Breast epithelium (tissue), 3 donors: ENCODE measurements at regions not wholly inside any gene's neighbourhood (a gene's known extent, or its start where the extent isn't known, plus 50 kb on each side); places are given as distances from the start of the nearest gene placed in this dataset.

Source experiments
- POLR2A ChIP-seq: fragments of 450-650 bp; IDR thresholded peaks from one replicate; pipeline ENCODE4 v1.6.1; 2016; ENCODE audit warnings: antibody characterized with exemption, mild to moderate bottlenecking, moderate library complexity
- TF ChIP-seq, protein P1 (sequence below), 3 donors: fragments of 450-650 bp; IDR thresholded peaks; one replicate each; pipeline ENCODE4 v1.5.1; 2016 to 2017; ENCODE audit warnings: antibody characterized with exemption in 3 of 3, mild to moderate bottlenecking in 3 of 3, moderate library complexity in 3 of 3

DNA sequence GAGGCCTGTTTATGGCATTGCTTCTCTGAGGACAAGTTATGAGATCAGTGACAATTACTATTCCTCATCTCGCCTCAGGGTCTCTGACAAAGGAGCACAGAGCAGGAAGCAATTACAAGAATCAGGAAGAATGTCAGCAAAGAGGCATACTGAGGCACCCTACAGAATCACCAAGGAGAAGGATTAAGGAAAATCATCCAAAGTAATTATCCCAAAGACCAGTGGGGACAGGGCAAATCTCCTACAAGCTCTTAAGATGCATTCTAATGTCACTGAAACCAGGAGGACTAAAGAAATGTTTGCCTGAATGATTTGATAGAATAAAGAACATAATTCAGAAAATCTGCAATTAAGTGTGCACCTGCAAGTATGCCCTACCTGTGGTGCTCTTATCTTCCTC is 206.2 kb downstream of the RCHY1 start:
- TF ChIP-seq, protein P1, sequence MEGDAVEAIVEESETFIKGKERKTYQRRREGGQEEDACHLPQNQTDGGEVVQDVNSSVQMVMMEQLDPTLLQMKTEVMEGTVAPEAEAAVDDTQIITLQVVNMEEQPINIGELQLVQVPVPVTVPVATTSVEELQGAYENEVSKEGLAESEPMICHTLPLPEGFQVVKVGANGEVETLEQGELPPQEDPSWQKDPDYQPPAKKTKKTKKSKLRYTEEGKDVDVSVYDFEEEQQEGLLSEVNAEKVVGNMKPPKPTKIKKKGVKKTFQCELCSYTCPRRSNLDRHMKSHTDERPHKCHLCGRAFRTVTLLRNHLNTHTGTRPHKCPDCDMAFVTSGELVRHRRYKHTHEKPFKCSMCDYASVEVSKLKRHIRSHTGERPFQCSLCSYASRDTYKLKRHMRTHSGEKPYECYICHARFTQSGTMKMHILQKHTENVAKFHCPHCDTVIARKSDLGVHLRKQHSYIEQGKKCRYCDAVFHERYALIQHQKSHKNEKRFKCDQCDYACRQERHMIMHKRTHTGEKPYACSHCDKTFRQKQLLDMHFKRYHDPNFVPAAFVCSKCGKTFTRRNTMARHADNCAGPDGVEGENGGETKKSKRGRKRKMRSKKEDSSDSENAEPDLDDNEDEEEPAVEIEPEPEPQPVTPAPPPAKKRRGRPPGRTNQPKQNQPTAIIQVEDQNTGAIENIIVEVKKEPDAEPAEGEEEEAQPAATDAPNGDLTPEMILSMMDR (IDR thresholded peaks at IDR 0.05), result no peak
- TF ChIP-seq POLR2A, result no peak
